H1 (cell line): ENCODE measurements at regions not wholly inside any gene's neighbourhood (a gene's known extent, or its start where the extent isn't known, plus 50 kb on each side); places are given as distances from the start of the nearest gene placed in this dataset.
A peak's percentile ranks its signal among the peaks of the same experiment; 100 is the strongest.

Experiments
- CTCF ChIA-PET: fragments of 300-600 bp; sonication (Branson Sonifier 250); formaldehyde crosslinking; loops from one replicate; lab custom pipeline; 2021; ENCODE audit not compliant: partially characterized antibody; lab: Charles Lee
- POLR2A ChIA-PET: fragments of 300-600 bp; sonication (Branson Sonifier 250); formaldehyde crosslinking; loops from one replicate; lab custom pipeline; 2021; ENCODE audit warnings: inconsistent platforms; ENCODE audit not compliant: partially characterized antibody; lab: Charles Lee
- DNase-seq, 2 experiments: peaks; one replicate each; pipeline versions ENCODE4 v3.0.0 to v3.0.0-alpha.2; 2010 to 2022; ENCODE audit warnings: low spot score in 2 of 2, low read depth in 1 of 2, mixed read lengths in 1 of 2
- FAIRE-seq: peaks from 2 replicates; lab custom pipeline; 2011; peaks lifted over from hg19 to GRCh38; lab: Jason Lieb, UNC
- H2AFZ ChIP-seq: 2 replicates; pipeline ENCODE4 v1.8.1; 2012; ENCODE audit warnings: low read length, inconsistent platforms
- H2AK5ac ChIP-seq: 2 replicates; pipeline ENCODE4 v1.6.1; 2013; ENCODE audit warnings: low read depth, low read length
- H2BK120ac ChIP-seq: replicated peaks from 2 replicates; pipeline ENCODE3; 2013; ENCODE audit warnings: low read depth, low read length, inconsistent platforms
- H2BK12ac ChIP-seq: 2 replicates; pipeline ENCODE4 v1.6.1; 2013; ENCODE audit warnings: low read depth, low read length
- H2BK15ac ChIP-seq: 2 replicates; pipeline ENCODE4 v1.6.1; 2013; ENCODE audit warnings: low read length
- H2BK20ac ChIP-seq: 2 replicates; pipeline ENCODE4 v1.6.1; 2013; ENCODE audit warnings: low read length
- H2BK5ac ChIP-seq: 2 replicates; pipeline ENCODE4 v1.6.1; 2013; ENCODE audit warnings: low read depth, low read length
- H3K14ac ChIP-seq: 2 replicates; pipeline ENCODE4 v1.6.1; 2013; ENCODE audit warnings: inconsistent platforms; ENCODE audit not compliant: insufficient read length
- H3K18ac ChIP-seq: 2 replicates; pipeline ENCODE4 v1.6.1; 2013; ENCODE audit warnings: low read length; ENCODE audit errors: extremely low read depth
- H3K23ac ChIP-seq: 2 replicates; pipeline ENCODE4 v1.6.1; 2013; ENCODE audit warnings: inconsistent platforms; ENCODE audit not compliant: insufficient read length
- H3K23me2 ChIP-seq: 2 replicates; pipeline ENCODE4 v1.6.1; 2013; ENCODE audit warnings: low read depth, low read length
- H3K27ac ChIP-seq: 2 replicates; pipeline ENCODE4 v1.6.1; 2011; ENCODE audit warnings: low read depth, low read length, inconsistent platforms
- H3K27me3 ChIP-seq, 4 experiments: replicated peaks in 1 of 4; 1 replicate in 1 of 4; 2 replicates in 3 of 4; pipeline versions ENCODE4 v1.6.1 to v1.8.1; 2011 to 2013; ENCODE audit warnings: low read length in 3 of 4, mild to moderate bottlenecking in 3 of 4, inconsistent platforms in 2 of 4, mixed read lengths in 2 of 4, moderate library complexity in 1 of 4; ENCODE audit not compliant: control insufficient read depth in 3 of 4, insufficient read depth in 3 of 4; ENCODE audit errors: extremely low read depth in 1 of 4
- H3K36me3 ChIP-seq, 4 experiments: 2 replicates each; pipeline versions ENCODE4 v1.6.1 to v1.8.1; 2011 to 2013; ENCODE audit warnings: mild to moderate bottlenecking in 4 of 4, low read length in 3 of 4, moderate library complexity in 2 of 4, control low read depth in 1 of 4, inconsistent platforms in 1 of 4; ENCODE audit not compliant: insufficient read depth in 4 of 4, control insufficient read depth in 2 of 4
- H3K4ac ChIP-seq: replicated peaks from 2 replicates; pipeline ENCODE3; 2013; ENCODE audit warnings: low read length, low read depth, mixed read lengths, inconsistent platforms; ENCODE audit not compliant: insufficient read length
- H3K4me1 ChIP-seq, 4 experiments: replicated peaks in 1 of 4; 1 replicate in 1 of 4; 2 replicates in 3 of 4; pipeline versions ENCODE4 v1.6.1 to v1.8.1; 2011 to 2013; ENCODE audit warnings: low read length in 3 of 4, inconsistent platforms in 2 of 4, mixed read lengths in 1 of 4; ENCODE audit not compliant: insufficient read depth in 4 of 4, control insufficient read depth in 3 of 4
- H3K4me2 ChIP-seq, 2 experiments: 2 replicates each; pipeline versions ENCODE4 v1.6.1 to v1.8.1; 2011 to 2013; ENCODE audit warnings: low read depth in 2 of 2, low read length in 2 of 2, control low read depth in 1 of 2, inconsistent platforms in 1 of 2, mild to moderate bottlenecking in 1 of 2; ENCODE audit not compliant: insufficient read depth in 1 of 2
- H3K4me3 ChIP-seq, 4 experiments: fragments of 200-600, 300-600 bp in 1 of 4; sonication (generic), shearing (Covaris generic), sonication (Bioruptor Twin) in 1 of 4; 2 replicates each; pipeline versions ENCODE4 v1.5.1 to v1.8.1; 2011 to 2016; ENCODE audit warnings: low read length in 4 of 4, low read depth in 3 of 4, control low read depth in 2 of 4, inconsistent platforms in 2 of 4, mild to moderate bottlenecking in 2 of 4, mixed read lengths in 1 of 4, moderate library complexity in 1 of 4; ENCODE audit not compliant: insufficient read depth in 2 of 4; ENCODE audit errors: extremely low read depth in 1 of 4
- H3K56ac ChIP-seq: replicated peaks from 2 replicates; pipeline ENCODE3; 2013; ENCODE audit warnings: low read depth, mild to moderate bottlenecking, mixed read lengths, low read length, inconsistent platforms; ENCODE audit not compliant: insufficient read length
- H3K79me1 ChIP-seq: 2 replicates; pipeline ENCODE4 v1.6.1; 2013; ENCODE audit warnings: low read depth, low read length, control low read depth
- H3K79me2 ChIP-seq, 2 experiments: 2 replicates each; pipeline versions ENCODE4 v1.6.1 to v1.8.1; 2012 to 2013; ENCODE audit warnings: low read length in 2 of 2, mild to moderate bottlenecking in 2 of 2, inconsistent platforms in 1 of 2; ENCODE audit not compliant: insufficient read depth in 2 of 2, control insufficient read depth in 1 of 2
- H3K9ac ChIP-seq, 4 experiments: replicated peaks in 1 of 4; 1 replicate in 1 of 4; 2 replicates in 3 of 4; pipeline versions ENCODE4 v1.6.1 to v1.8.1; 2011 to 2013; ENCODE audit warnings: low read depth in 3 of 4, low read length in 3 of 4, control low read depth in 2 of 4, mild to moderate bottlenecking in 2 of 4, moderate library complexity in 2 of 4, inconsistent platforms in 1 of 4; ENCODE audit errors: extremely low read depth in 1 of 4
- H3K9me3 ChIP-seq, 2 experiments: 2 replicates each; pipeline versions ENCODE4 v1.6.1 to v1.8.1; 2012 to 2013; ENCODE audit warnings: mild to moderate bottlenecking in 2 of 2, moderate library complexity in 2 of 2, control low read depth in 1 of 2, inconsistent platforms in 1 of 2, low read depth in 1 of 2, low read length in 1 of 2, mixed read lengths in 1 of 2; ENCODE audit not compliant: insufficient read depth in 2 of 2
- H4K20me1 ChIP-seq, 2 experiments: replicated peaks in 1 of 2; 2 replicates each; pipeline versions ENCODE3 to v1.8.1; 2011 to 2013; ENCODE audit warnings: inconsistent platforms in 2 of 2, low read length in 2 of 2, mild to moderate bottlenecking in 1 of 2; ENCODE audit not compliant: insufficient read depth in 2 of 2, control insufficient read depth in 1 of 2
- H4K5ac ChIP-seq: 2 replicates; pipeline ENCODE4 v1.6.1; 2013; ENCODE audit warnings: low read length, low read depth, mixed read lengths, inconsistent platforms; ENCODE audit not compliant: insufficient read length
- H4K8ac ChIP-seq: 2 replicates; pipeline ENCODE4 v1.8.0; 2013; ENCODE audit warnings: mild to moderate bottlenecking, moderate library complexity, low read length, inconsistent platforms; ENCODE audit not compliant: insufficient read depth; ENCODE audit errors: extremely low read depth
- H4K91ac ChIP-seq: replicated peaks from 2 replicates; pipeline ENCODE3; 2013; ENCODE audit warnings: low read length, mixed read lengths, inconsistent platforms; ENCODE audit not compliant: insufficient read length
- ASH2L ChIP-seq: fragments of 200-600, 300-600 bp; sonication (generic); IDR thresholded peaks from one replicate; pipeline ENCODE4 v1.7.1; 2017; ENCODE audit warnings: low read length
- CBX5 ChIP-seq: fragments of 300-800, 300-1000 bp; sonication (generic); IDR thresholded peaks from 2 replicates; pipeline ENCODE4 v1.7.1; 2016; ENCODE audit warnings: antibody characterized with exemption, low read length, low read depth
- CHD1 ChIP-seq: IDR thresholded peaks from 2 replicates; pipeline ENCODE4 v1.6.1; 2012; ENCODE audit warnings: low read depth, low read length, improper control_type of control experiment
- CHD2 ChIP-seq: IDR thresholded peaks from 2 replicates; pipeline ENCODE4 v1.6.1; 2012; ENCODE audit warnings: low read length, improper control_type of control experiment
- E2F6 ChIP-seq: IDR thresholded peaks from 2 replicates; pipeline ENCODE4 v1.6.1; 2012; ENCODE audit warnings: inconsistent platforms
- GABPA ChIP-seq: IDR thresholded peaks from 2 replicates; pipeline ENCODE4 v1.6.1; 2011; ENCODE audit warnings: mild to moderate bottlenecking, low read length, moderate library complexity, borderline replicate concordance; ENCODE audit not compliant: insufficient read depth
- HDAC2 ChIP-seq, 2 experiments: fragments of 300-600 bp in 1 of 2; sonication (generic) in 1 of 2; IDR thresholded peaks; 2 replicates each; pipeline ENCODE4 v1.6.1; 2011 to 2012; ENCODE audit warnings: low read depth in 2 of 2, low read length in 2 of 2, mild to moderate bottlenecking in 2 of 2, moderate library complexity in 2 of 2, borderline replicate concordance in 1 of 2, inconsistent platforms in 1 of 2
- KDM4A ChIP-seq: IDR thresholded peaks from one replicate; pipeline ENCODE4 v1.7.1; 2012; ENCODE audit warnings: low read depth, mild to moderate bottlenecking, moderate library complexity, low read length, inconsistent platforms; ENCODE audit not compliant: severe bottlenecking
- POLR2A ChIP-seq, 2 experiments: IDR thresholded peaks; 1 replicate in 1 of 2; 2 replicates in 1 of 2; pipeline ENCODE4 v1.6.1; 2011; ENCODE audit warnings: low read depth in 2 of 2, low read length in 2 of 2, mild to moderate bottlenecking in 2 of 2; ENCODE audit errors: control extremely low read depth in 1 of 2
- RAD21 ChIP-seq, 2 experiments: IDR thresholded peaks in 1 of 2; conservative IDR thresholded peaks in 1 of 2; 2 replicates each; pipeline ENCODE4 v1.6.1; 2011; ENCODE audit warnings: low read depth in 2 of 2, low read length in 2 of 2, improper control_type of control experiment in 1 of 2, inconsistent platforms in 1 of 2, mild to moderate bottlenecking in 1 of 2, moderate library complexity in 1 of 2
- SIN3A ChIP-seq, 2 experiments: IDR thresholded peaks in 1 of 2; conservative IDR thresholded peaks in 1 of 2; 2 replicates each; pipeline ENCODE4 v1.6.1; 2011 to 2012; ENCODE audit warnings: low read length in 2 of 2, improper control_type of control experiment in 1 of 2, low read depth in 1 of 2, mild to moderate bottlenecking in 1 of 2
- SIRT6 ChIP-seq: IDR thresholded peaks from one replicate; pipeline ENCODE4 v1.7.1; 2012; ENCODE audit warnings: low read length, inconsistent platforms
- YY1 ChIP-seq: IDR thresholded peaks from 2 replicates; pipeline ENCODE4 v1.6.1; 2011; ENCODE audit warnings: low read depth, mild to moderate bottlenecking, low read length
- WGBS, 2 experiments: shearing (Covaris generic) in 1 of 2; methylation state at CpG; one replicate each; pipeline versions ENCODE4 v1.1.6 to v1.1.7; 2013 to 2015; ENCODE audit warnings: low lambda C conversion rate in 2 of 2, mixed read lengths in 2 of 2, inconsistent platforms in 1 of 2, low coverage in 1 of 2, missing lambda C conversion rate in 1 of 2; ENCODE audit not compliant: insufficient replicate concordance in 2 of 2, insufficient coverage in 1 of 2, insufficient read length in 1 of 2; ENCODE audit errors: extremely low coverage in 1 of 2, missing lambda C conversion rate in 1 of 2; 5-methylcytosine and 5-hydroxymethylcytosine counted together

- no peak overlapping the region for H2BK5ac ChIP-seq
- ChIA-PET POLR2A (no interaction called here), CTCF (interaction anchor here (0.9 to 1.8 kb wide), 3 partner anchors 10 to 104 kb away, joined by 3 to 5 read pairs (median 4); no protein-coding TSS in a partner anchor)
- no peak overlapping the region for H4K91ac ChIP-seq
- H3K23me2 ChIP-seq, result no peaks in the 10 kb centered on the region
- H3K9ac ChIP-seq, result no peak overlapping the region
- H2AK5ac ChIP-seq, result 0 out of 2 replicates have a peak overlapping the region, but pooled peaks have one; percentile 65
- no peak overlapping the region for H3K23ac ChIP-seq
- DNase-seq (no peak), FAIRE-seq (no peak)
- H3K27me3 ChIP-seq, result no peaks in the 10 kb centered on the region; a peak in 1 of 7 replicates
- no peaks in the 10 kb centered on the region for H3K4me1 ChIP-seq
- no peak overlapping the region for H2BK120ac ChIP-seq
- no peak overlapping the region for H3K14ac ChIP-seq
- no peak overlapping the region for H3K4me3 ChIP-seq
- H3K79me2 ChIP-seq, result no peaks in the 10 kb centered on the region
- H3K36me3 ChIP-seq, result no peaks in the 10 kb centered on the region
- no peak overlapping the region for H2BK20ac ChIP-seq
- no peak overlapping the region for H4K8ac ChIP-seq
- no peak overlapping the region for H4K5ac ChIP-seq
- H4K20me1 ChIP-seq, result no peaks in the 10 kb centered on the region
- H3K27ac ChIP-seq, result no peak overlapping the region
- no peaks in the 10 kb centered on the region for H3K79me1 ChIP-seq
- peaks cover 2 to 12% of the 10 kb centered on the region in 2 experiments; a peak in 2 of 4 replicates for H3K9me3 ChIP-seq
- no peak overlapping the region for H3K4ac ChIP-seq
- no peak overlapping the region for H2BK12ac ChIP-seq
- H3K18ac ChIP-seq, result no peak overlapping the region
- WGBS, 2 experiments, result 84% methylated on average over 7 of the region's 7 CpGs; no CpG with 5 or more reads in 1 of the 2 experiments
- H2BK15ac ChIP-seq, result no peak overlapping the region
- H3K4me2 ChIP-seq, result no peak overlapping the region
- no peak overlapping the region for H3K56ac ChIP-seq
- H2AFZ ChIP-seq, result no peak overlapping the region
- TF ChIP-seq E2F6 (no peak), ASH2L (no peak), KDM4A (no peak), YY1 (no peak), POLR2A (IDR thresholded peaks at IDR 0.05; ENCODE audit: control extremely low read depth in 1 of 2, low read depth in 2 of 2, low read length in 2 of 2) (no peak), SIRT6 (no peak), HDAC2 (IDR thresholded peaks at IDR 0.05; ENCODE audit: borderline replicate concordance in 1 of 2, low read depth in 2 of 2, low read length in 2 of 2) (no peak), CHD1 (no peak), CBX5 (no peak), SIN3A (conservative IDR thresholded peaks at IDR 0.05 in 1 of 2, IDR thresholded peaks at IDR 0.05 in 1 of 2; ENCODE audit: low read depth in 1 of 2, low read length in 2 of 2) (no peak), RAD21 (IDR thresholded peaks at IDR 0.05 in 1 of 2, conservative IDR thresholded peaks at IDR 0.05 in 1 of 2; ENCODE audit: low read depth in 2 of 2, low read length in 2 of 2) (no peak), CHD2 (no peak), GABPA (no peak)
Measured at GRCh38 chr18:78882585-78882984, 97.0 kb upstream of the SALL3 start.
